ENCODE measurements at regions not wholly inside any gene's neighbourhood (a gene's known extent, or its start where the extent isn't known, plus 50 kb on each side); places are given as distances from the start of the nearest gene placed in this dataset.
A peak's percentile ranks its signal among the peaks of the same experiment; 100 is the strongest.

- Histone ChIP-seq H3K4me2 (no peak overlapping the region), H4K20me1 (ENCODE audit: insufficient read depth) (no peaks in the 10 kb centered on the region), H3K27me3 (ENCODE audit: insufficient read depth, low read depth) (no peaks in the 10 kb centered on the region), H3K79me2 (ENCODE audit: insufficient read depth, low read depth) (no peaks in the 10 kb centered on the region), H3K9ac (no peak overlapping the region), H2AFZ (ENCODE audit: low read depth) (no peak overlapping the region), H3K27ac (no peak overlapping the region), H3K36me3 (ENCODE audit: insufficient read depth) (no peaks in the 10 kb centered on the region), H3K4me3 (IDR thresholded peaks at IDR 0.05; ENCODE audit: insufficient read depth, low read depth, low read length) (no peak overlapping the region), H3K4me1 (ENCODE audit: low read depth, poor library complexity, severe bottlenecking) (no peaks in the 10 kb centered on the region)
- TF ChIP-seq CTCF (conservative IDR thresholded peaks at IDR 0.05; ENCODE audit: low read depth, low read length) = no peak
Observed at GRCh38 chr19:34033880-34034279, 138.4 kb upstream of the LSM14A start.

GRCh38 chr19:34034318-34034846, 137.9 kb upstream of the LSM14A start:
- Histone ChIP-seq H3K36me3 (ENCODE audit: insufficient read depth) (no peaks in the 10 kb centered on the region), H3K9ac (no peak overlapping the region), H3K4me3 (IDR thresholded peaks at IDR 0.05; ENCODE audit: insufficient read depth, low read depth, low read length) (no peak overlapping the region), H3K79me2 (ENCODE audit: insufficient read depth, low read depth) (no peaks in the 10 kb centered on the region), H3K27ac (no peak overlapping the region), H3K4me2 (no peak overlapping the region), H3K27me3 (ENCODE audit: insufficient read depth, low read depth) (no peaks in the 10 kb centered on the region), H3K4me1 (ENCODE audit: low read depth, poor library complexity, severe bottlenecking) (no peaks in the 10 kb centered on the region), H4K20me1 (ENCODE audit: insufficient read depth) (no peaks in the 10 kb centered on the region), H2AFZ (ENCODE audit: low read depth) (no peak overlapping the region)
- TF ChIP-seq CTCF (conservative IDR thresholded peaks at IDR 0.05; ENCODE audit: low read depth, low read length) = no peak

GRCh38 chr19:34041925-34042521, 130.3 kb upstream of the LSM14A start:
- Histone ChIP-seq H3K4me3 (IDR thresholded peaks at IDR 0.05; ENCODE audit: insufficient read depth, low read depth, low read length) (no peak overlapping the region), H3K36me3 (ENCODE audit: insufficient read depth) (no peaks in the 10 kb centered on the region), H3K4me2 (no peak overlapping the region), H3K27me3 (ENCODE audit: insufficient read depth, low read depth) (no peaks in the 10 kb centered on the region), H3K9ac (no peak overlapping the region), H3K4me1 (ENCODE audit: low read depth, poor library complexity, severe bottlenecking) (no peaks in the 10 kb centered on the region), H3K27ac (no peak overlapping the region), H2AFZ (ENCODE audit: low read depth) (no peak overlapping the region), H3K79me2 (ENCODE audit: insufficient read depth, low read depth) (no peaks in the 10 kb centered on the region), H4K20me1 (ENCODE audit: insufficient read depth) (no peaks in the 10 kb centered on the region)
- TF ChIP-seq CTCF (conservative IDR thresholded peaks at IDR 0.05; ENCODE audit: low read depth, low read length) = peak; percentile 83

- H2AFZ ChIP-seq (ENCODE audit: low read depth) = no peak overlapping the region
- H3K27me3 ChIP-seq (ENCODE audit: insufficient read depth, low read depth) = no peaks in the 10 kb centered on the region
- no peaks in the 10 kb centered on the region for H3K36me3 ChIP-seq (ENCODE audit: insufficient read depth)
- no peak overlapping the region for H3K27ac ChIP-seq
- H4K20me1 ChIP-seq (ENCODE audit: insufficient read depth) = no peaks in the 10 kb centered on the region
- no peak overlapping the region for H3K4me3 ChIP-seq (IDR thresholded peaks at IDR 0.05; ENCODE audit: insufficient read depth, low read depth, low read length)
- no peak overlapping the region for H3K9ac ChIP-seq
- H3K4me1 ChIP-seq (ENCODE audit: low read depth, poor library complexity, severe bottlenecking) = no peaks in the 10 kb centered on the region
- no peak overlapping the region for H3K4me2 ChIP-seq
- no peaks in the 10 kb centered on the region for H3K79me2 ChIP-seq (ENCODE audit: insufficient read depth, low read depth)
- TF ChIP-seq CTCF (conservative IDR thresholded peaks at IDR 0.05; ENCODE audit: low read depth, low read length) = no peak
Observed at GRCh38 chr19:34044021-34044420, 128.3 kb upstream of the LSM14A start.
